Keratinocyte (primary cell): ENCODE measurements at regions not wholly inside any gene's neighbourhood (a gene's known extent, or its start where the extent isn't known, plus 50 kb on each side); places are given as distances from the start of the nearest gene placed in this dataset.

Experiments used
- DNase-seq: peaks from one replicate; pipeline ENCODE4 v3.0.0-alpha.2; 2011; ENCODE audit warnings: low read depth, missing footprints, low spot score
- FAIRE-seq: peaks from 2 replicates; lab custom pipeline; 2011; peaks lifted over from hg19 to GRCh38; lab: Jason Lieb, UNC
- H2AFZ ChIP-seq: 2 replicates; pipeline ENCODE4 v1.6.0; 2012; ENCODE audit warnings: low read length, control low read depth, inconsistent platforms; ENCODE audit not compliant: control insufficient read depth
- H3K27ac ChIP-seq: 2 replicates; pipeline ENCODE4 v1.5.1; 2011; ENCODE audit warnings: low read length; ENCODE audit not compliant: control insufficient read depth, insufficient read depth
- H3K27me3 ChIP-seq: 3 replicates; pipeline ENCODE4 v1.6.0; 2011; ENCODE audit warnings: low read length; ENCODE audit not compliant: control insufficient read depth, insufficient read depth; ENCODE audit errors: extremely low read depth
- H3K36me3 ChIP-seq, 2 experiments: 2 replicates in 1 of 2; 3 replicates in 1 of 2; pipeline ENCODE4 v1.5.1; 2011; ENCODE audit warnings: low read length in 2 of 2, mild to moderate bottlenecking in 1 of 2; ENCODE audit not compliant: control insufficient read depth in 2 of 2, insufficient read depth in 2 of 2; ENCODE audit errors: extremely low read depth in 1 of 2
- H3K4me1 ChIP-seq: 3 replicates; pipeline ENCODE4 v1.5.1; 2011; ENCODE audit warnings: low read length; ENCODE audit not compliant: control insufficient read depth, insufficient read depth; ENCODE audit errors: extremely low read depth
- H3K4me2 ChIP-seq: 3 replicates; pipeline ENCODE4 v1.6.0; 2011; ENCODE audit warnings: low read depth, low read length; ENCODE audit not compliant: control insufficient read depth, insufficient read depth; ENCODE audit errors: extremely low read depth
- H3K4me3 ChIP-seq, 3 experiments: fragments of 200-600 bp in 1 of 3; sonication (generic) in 1 of 3; 2 replicates in 2 of 3; 3 replicates in 1 of 3; pipeline ENCODE4 v1.5.1; 2011 to 2016; ENCODE audit warnings: low read length in 3 of 3, mild to moderate bottlenecking in 3 of 3, control low read depth in 2 of 3, inconsistent platforms in 1 of 3, low read depth in 1 of 3, mixed read lengths in 1 of 3, mixed run types in 1 of 3, moderate library complexity in 1 of 3; ENCODE audit not compliant: control insufficient read depth in 2 of 3, insufficient read depth in 2 of 3; ENCODE audit errors: extremely low read depth in 1 of 3
- H3K79me2 ChIP-seq: 2 replicates; pipeline ENCODE4 v1.6.0; 2012; ENCODE audit warnings: low read length; ENCODE audit not compliant: control insufficient read depth, insufficient read depth
- H3K9ac ChIP-seq: 3 replicates; pipeline ENCODE4 v1.6.0; 2011; ENCODE audit warnings: low read length; ENCODE audit not compliant: control insufficient read depth, insufficient read depth; ENCODE audit errors: extremely low read depth
- H3K9me1 ChIP-seq: 3 replicates; pipeline ENCODE4 v1.6.0; 2011; ENCODE audit warnings: low read length; ENCODE audit not compliant: control insufficient read depth, insufficient read depth; ENCODE audit errors: extremely low read depth
- H3K9me3 ChIP-seq: 2 replicates; pipeline ENCODE4 v1.5.1; 2012; ENCODE audit warnings: low read depth, low read length; ENCODE audit not compliant: control insufficient read depth
- H4K20me1 ChIP-seq: 3 replicates; pipeline ENCODE4 v1.6.0; 2011; ENCODE audit warnings: low read length; ENCODE audit not compliant: control insufficient read depth, insufficient read depth; ENCODE audit errors: extremely low read depth
- CTCF ChIP-seq, 3 experiments: IDR thresholded peaks in 1 of 3; conservative IDR thresholded peaks in 1 of 3; optimal IDR thresholded peaks in 1 of 3; 2 replicates in 2 of 3; 3 replicates in 1 of 3; pipeline versions ENCODE3 to v1.5.1; 2011; ENCODE audit warnings: low read length in 3 of 3, mild to moderate bottlenecking in 3 of 3, moderate library complexity in 2 of 3, control low read depth in 1 of 3, inconsistent platforms in 1 of 3; ENCODE audit not compliant: insufficient read depth in 2 of 3; ENCODE audit errors: extremely low read depth in 1 of 3
- EZH2 ChIP-seq: IDR thresholded peaks from one replicate; pipeline ENCODE4 v1.6.1; 2012; ENCODE audit warnings: inconsistent platforms, mild to moderate bottlenecking, low read length, moderate library complexity
- dilution Hi-C: fragments of 300-500 bp; cut with MboI; formaldehyde crosslinking; loops from one replicate; pipeline ENCODE4 v1.7.0; 2020; ENCODE audit warnings: low sequenced_read_pairs; ENCODE audit not compliant: extremely low pct_ligation_motif_present

GRCh38 chr13:104872153-104872552 lies 1663.3 kb downstream of the EFNB2 start:
- Histone ChIP-seq H3K9me3 (no peaks in the 10 kb centered on the region), H3K9me1 (no peaks in the 10 kb centered on the region), H4K20me1 (no peaks in the 10 kb centered on the region), H3K79me2 (no peaks in the 10 kb centered on the region), H2AFZ (no peak overlapping the region), H3K4me3 (no peak overlapping the region), H3K9ac (no peak overlapping the region), H3K4me2 (no peak overlapping the region), H3K36me3 (no peaks in the 10 kb centered on the region), H3K27ac (no peak overlapping the region), H3K4me1 (no peaks in the 10 kb centered on the region), H3K27me3 (no peaks in the 10 kb centered on the region)
- TF ChIP-seq EZH2: no peak
- TF ChIP-seq CTCF (optimal IDR thresholded peaks at IDR 0.05 in 1 of 3, IDR thresholded peaks at IDR 0.05 in 1 of 3, conservative IDR thresholded peaks at IDR 0.05 in 1 of 3; ENCODE audit: extremely low read depth in 1 of 3, insufficient read depth in 2 of 3, low read length in 3 of 3): no peak
- FAIRE-seq: no peak
- dilution Hi-C loops: no loop called here
- no peak for DNase-seq

- Histone ChIP-seq H2AFZ (no peak overlapping the region), H4K20me1 (no peaks in the 10 kb centered on the region), H3K27me3 (no peaks in the 10 kb centered on the region), H3K36me3 (no peaks in the 10 kb centered on the region), H3K27ac (no peak overlapping the region), H3K9ac (no peak overlapping the region), H3K4me2 (no peak overlapping the region), H3K4me1 (no peaks in the 10 kb centered on the region), H3K9me1 (no peaks in the 10 kb centered on the region), H3K4me3 (no peak overlapping the region), H3K79me2 (no peaks in the 10 kb centered on the region), H3K9me3 (no peaks in the 10 kb centered on the region)
- DNase-seq (no peak), FAIRE-seq (no peak)
- TF ChIP-seq CTCF (optimal IDR thresholded peaks at IDR 0.05 in 1 of 3, IDR thresholded peaks at IDR 0.05 in 1 of 3, conservative IDR thresholded peaks at IDR 0.05 in 1 of 3; ENCODE audit: extremely low read depth in 1 of 3, insufficient read depth in 2 of 3, low read length in 3 of 3) (no peak), EZH2 (no peak)
- dilution Hi-C loops: no loop called here
These were observed 1664.0 kb downstream of the EFNB2 start for GRCh38 chr13:104871456-104871855.
